NCI-H446 treated with DMSO at 0.1 percent for 48 hours (cell line): ENCODE measurements at regions not wholly inside any gene's neighbourhood (a gene's known extent, or its start where the extent isn't known, plus 50 kb on each side); places are given as distances from the start of the nearest gene placed in this dataset.

ENCODE experiments used
- DNase-seq: peaks from one replicate; lab custom pipeline; 2025; lab: John Stamatoyannopoulos, UW

DNA sequence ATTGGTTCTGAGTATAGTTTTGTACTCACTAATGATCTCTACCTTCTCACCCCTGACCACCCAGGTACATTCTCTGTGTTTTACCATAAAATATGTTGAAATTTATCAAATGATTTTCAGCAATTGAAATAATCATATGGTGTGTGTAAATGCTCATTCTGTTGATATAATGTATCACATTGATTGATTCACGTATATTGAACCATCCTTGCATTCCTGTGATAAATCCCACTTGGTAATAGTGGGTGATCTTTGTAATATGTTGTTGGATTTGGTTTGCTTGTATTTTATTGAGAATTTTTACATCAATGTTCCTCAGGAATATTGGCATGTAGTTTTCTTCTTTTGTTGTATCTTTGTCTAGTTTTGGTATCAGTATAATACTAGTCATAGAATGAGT, 1497.6 kb downstream of the OTOL1 start:
- no peak for DNase-seq

DNA sequence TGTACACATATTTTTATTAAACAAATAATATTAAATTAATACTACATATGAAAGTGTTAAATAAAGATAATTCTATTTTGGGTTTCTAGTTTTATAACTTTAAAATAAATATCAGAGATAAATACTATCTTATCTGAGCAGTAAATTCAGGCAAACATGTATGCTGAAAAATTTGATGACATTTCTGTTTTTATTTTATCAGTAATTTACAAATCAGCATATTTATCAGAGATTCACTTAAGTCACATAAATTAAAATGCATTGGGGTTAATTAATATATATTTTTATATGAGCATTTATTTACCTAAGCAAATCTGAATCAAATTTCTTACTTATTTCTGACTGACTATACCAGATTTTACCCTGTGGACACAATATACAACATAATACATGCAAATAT, 1499.8 kb downstream of the OTOL1 start:
- DNase-seq: no peak

DNA sequence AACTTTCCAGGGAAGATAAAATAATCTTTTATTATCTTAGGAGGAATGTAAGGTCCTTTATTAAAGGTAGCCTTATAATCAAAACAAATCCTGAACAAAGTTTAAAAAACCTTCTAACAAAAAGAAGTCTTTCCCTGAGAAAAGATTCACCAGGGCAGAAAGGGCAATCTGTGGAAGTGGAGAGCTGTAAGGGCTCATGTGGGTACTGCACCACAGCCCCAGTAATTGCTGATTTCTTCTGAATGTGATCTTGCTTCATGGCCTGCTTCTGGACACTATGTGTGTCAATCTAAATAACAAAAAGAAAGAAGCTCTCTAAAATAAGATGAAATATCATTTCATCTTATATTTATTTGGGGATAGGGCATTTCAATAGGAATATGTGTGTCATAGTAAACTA, 1501.6 kb downstream of the OTOL1 start:
- DNase-seq: no peak

DNA sequence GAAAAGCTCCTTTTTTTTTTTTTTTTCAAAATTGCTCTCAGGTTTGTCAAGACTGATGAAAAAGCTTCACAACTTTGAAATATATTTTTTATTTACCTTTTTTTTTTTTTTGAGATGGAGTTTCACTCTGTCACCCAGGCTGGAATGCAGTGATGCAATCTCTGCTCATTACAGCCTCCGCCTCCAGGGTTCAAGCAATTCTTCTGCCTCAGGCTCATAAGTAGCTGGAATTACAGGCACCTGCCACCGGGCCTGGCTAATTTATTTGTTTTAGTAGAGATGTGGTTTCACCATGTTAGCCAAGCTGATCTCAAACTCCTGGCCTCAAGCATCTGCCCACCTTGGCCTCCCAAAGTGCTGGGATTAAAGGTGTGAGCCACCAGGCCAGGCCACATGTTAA, 1515.0 kb downstream of the OTOL1 start:
- DNase-seq: no peak

DNA sequence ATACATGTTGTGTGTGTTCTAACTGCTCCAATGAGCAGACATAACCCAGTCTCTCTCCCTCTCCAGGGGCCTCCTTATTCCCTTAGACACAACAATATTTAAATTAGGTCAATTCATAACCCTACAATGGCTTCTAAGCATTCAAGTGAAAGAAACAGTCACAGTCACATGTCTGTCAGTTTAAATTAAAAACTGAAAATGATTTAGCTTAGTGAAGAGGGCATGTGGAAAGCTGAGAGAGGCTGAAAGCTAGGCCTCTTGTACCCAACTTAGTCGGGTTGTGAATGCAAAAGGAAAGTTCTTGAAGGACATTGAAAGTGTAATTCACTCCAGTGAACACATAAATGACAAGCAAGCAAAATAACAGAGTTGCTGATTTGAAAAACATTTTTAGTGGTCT, 1519.6 kb downstream of the OTOL1 start:
- no peak for DNase-seq

- DNase-seq: no peak
These were observed 1521.5 kb downstream of the OTOL1 start for GRCh38 chr3:163018067-163018466.

DNA sequence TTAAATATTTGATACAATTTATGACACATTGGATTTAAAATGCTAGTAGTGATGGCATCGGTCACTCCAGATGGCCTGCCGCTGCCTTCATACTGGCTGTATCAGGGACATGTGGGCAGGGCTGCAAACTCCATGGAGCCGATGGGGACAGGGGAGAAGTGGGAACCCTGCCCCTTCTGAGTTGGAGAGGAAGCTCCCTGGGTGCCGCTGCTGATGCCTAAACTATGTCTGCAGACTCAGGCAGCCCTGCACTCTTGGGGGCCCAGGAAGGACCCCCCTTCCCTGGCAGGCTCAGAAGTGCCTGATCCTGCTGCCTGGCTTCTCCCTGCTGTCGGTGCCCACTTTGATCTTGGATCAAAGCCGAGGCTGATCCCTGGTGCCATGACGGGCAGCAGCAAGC, 1522.1 kb downstream of the OTOL1 start:
- no peak for DNase-seq

GRCh38 chr3:163019260-163019659, 1522.7 kb downstream of the OTOL1 start:
- DNase-seq: no peak

- DNase-seq: no peak
These were observed 1537.0 kb downstream of the OTOL1 start for GRCh38 chr3:163033652-163034051.

GRCh38 chr3:163039636-163040035, 1543.0 kb downstream of the OTOL1 start:
- no peak for DNase-seq

DNA sequence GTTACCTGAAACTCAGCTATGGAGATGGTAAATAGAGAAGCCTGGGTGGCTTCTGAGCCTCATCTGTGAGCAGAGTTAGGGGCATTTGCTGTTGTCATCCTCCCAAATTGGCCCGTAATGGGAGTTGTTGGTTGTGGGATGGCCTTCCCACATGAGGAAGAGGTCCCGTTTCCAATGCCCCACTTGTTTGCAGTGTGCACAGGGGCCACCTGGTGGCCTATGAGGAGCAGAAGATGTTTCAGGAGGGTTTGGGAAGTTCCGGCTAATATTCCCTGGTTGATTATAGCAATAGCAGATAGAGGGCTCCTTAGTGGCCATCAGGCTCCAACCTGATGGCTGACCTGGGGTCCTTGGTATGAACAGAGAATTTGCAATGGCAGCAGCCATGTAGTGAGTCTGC, 1546.5 kb downstream of the OTOL1 start:
- DNase-seq: no peak

DNA sequence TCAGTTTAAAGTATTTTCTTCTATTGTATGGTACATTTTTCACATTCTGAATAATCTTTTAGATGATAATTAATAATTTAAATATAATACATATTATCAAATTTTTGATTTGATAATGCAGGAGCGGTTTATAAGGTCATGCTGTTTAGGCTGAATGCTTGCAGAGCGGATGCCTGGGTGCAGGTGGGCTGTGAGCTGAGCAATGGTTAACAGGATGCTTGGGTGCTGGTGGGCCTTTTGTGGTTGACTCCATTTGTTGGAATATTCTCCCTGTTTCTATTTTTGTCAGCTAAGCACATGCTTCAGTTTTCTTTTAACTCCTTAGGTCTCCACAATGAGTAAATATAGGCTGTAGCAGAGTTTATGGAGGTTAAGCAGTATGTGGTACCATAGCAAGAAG, 1549.3 kb downstream of the OTOL1 start:
- DNase-seq: no peak

DNA sequence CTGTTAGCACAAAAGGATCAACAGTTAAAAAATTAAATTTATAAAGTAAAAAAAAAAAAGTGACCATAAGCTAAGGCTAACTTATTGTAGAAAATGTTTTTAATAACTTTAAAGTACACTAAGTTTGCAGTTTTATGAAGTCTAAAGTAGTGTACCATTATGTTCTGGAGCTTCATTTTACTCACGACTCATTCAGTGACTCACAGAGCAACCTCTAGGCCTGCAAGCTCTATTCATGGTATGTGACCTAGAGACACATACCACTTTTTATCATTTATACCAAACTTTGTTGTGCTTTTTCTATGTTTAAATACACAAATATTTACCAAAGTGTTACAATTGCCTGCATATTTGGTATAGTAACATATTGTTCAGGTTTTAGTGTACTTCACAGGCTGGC, 1552.3 kb downstream of the OTOL1 start:
- DNase-seq: no peak

- peak; percentile 7 for DNase-seq
These were observed 1560.4 kb downstream of the OTOL1 start for GRCh38 chr3:163056874-163057497.

DNA sequence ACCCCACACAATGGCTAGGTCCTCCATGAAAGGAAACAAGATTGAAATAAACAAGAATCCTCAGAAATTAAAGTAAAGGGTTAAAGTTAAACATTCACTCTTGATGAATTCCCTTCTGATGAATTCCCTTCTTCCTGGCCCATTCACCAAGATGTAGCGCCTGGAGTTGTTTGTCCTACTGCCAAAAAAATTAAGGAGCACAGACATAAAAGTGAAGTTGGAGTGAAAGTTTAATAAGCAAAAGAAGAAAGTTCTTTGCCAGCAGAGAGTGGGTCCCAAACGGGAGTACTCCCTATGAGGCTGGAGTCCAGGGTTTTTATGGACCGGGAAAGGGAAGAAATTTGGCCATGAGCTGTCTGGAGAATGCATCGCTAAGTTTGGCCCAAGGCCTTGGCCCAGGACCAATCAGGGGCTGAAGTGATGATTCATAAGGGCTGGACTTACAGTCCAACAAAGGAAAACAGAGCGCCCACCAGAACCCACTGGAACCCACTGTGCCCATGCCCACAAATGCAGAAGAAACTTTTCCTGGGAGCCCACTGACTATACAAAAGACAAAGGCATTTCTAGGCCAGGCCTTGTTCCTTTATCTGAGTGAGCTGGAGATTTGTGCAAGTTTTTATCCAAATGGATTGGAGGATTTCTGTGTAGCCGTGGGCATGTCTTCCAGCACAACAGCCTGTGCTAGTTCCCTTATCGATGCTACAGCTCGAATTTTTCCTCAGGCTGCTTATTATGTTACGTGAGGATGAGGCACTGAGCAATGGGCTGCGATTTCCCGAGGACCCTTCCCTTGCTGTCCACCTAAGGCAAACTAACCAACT, 1561.6 kb downstream of the OTOL1 start:
- DNase-seq: peak; percentile 5

GRCh38 chr3:163071713-163072112, 1575.1 kb downstream of the OTOL1 start:
- no peak for DNase-seq
